ENCODE measurements at regions not wholly inside any gene's neighbourhood (a gene's known extent, or its start where the extent isn't known, plus 50 kb on each side); places are given as distances from the start of the nearest gene placed in this dataset.
"Not testable (repeated sequence)": the region's sequence is repeated elsewhere in the genome, so short reads cannot be mapped to it uniquely, and the experiment has no call there.

DNA sequence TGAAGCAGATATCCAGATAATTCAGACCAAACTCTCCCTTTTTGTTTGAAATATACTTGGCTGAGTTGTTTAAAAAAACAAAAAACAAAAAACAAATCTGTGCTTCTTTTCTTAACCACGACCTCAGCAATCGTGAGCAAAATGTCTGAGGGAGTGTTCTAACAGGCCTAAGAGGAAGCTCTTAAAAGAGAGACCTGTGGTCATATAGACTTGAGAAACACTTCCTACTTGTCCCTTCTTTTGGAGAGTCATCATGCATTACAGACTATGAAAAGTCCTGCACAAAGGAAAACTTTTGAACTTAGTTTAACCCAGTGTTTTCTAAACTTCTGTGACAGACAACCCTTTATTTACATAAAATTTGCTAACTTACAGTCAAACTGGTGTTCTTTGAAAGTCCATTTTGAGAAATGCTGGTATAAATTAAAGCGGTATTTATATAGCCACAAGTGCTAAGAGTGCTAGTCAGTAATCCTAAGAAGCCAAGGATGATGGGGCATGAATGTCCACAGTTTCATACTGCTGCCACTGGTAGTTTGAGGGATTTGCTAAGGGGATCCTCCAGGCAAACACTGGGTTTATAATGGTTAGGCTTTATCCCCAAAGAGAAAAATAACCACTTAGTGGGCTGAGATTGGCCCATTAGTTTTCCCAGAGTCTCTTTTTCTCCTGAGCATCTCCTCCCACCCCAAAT, 199.8 kb downstream of the LRRC70 start:
- in situ Hi-C loops (cut with MboI; ENCODE audit: low pct_ligation_motif_present in 1 of 4, low pct_unique_long_range_greater_than_20kb in 1 of 4, low sequenced_read_pairs in 3 of 4) (loop anchor here in 2 of 4 donors (10.0 to 25.0 kb wide), 2 partner anchors 316 to 324 kb away; no protein-coding TSS in a partner anchor), intact Hi-C loops (cut with DNase I; ENCODE audit: low total_unique reads) (no loop called here)
- no peak for DNase-seq
- TF ChIP-seq, protein P1, sequence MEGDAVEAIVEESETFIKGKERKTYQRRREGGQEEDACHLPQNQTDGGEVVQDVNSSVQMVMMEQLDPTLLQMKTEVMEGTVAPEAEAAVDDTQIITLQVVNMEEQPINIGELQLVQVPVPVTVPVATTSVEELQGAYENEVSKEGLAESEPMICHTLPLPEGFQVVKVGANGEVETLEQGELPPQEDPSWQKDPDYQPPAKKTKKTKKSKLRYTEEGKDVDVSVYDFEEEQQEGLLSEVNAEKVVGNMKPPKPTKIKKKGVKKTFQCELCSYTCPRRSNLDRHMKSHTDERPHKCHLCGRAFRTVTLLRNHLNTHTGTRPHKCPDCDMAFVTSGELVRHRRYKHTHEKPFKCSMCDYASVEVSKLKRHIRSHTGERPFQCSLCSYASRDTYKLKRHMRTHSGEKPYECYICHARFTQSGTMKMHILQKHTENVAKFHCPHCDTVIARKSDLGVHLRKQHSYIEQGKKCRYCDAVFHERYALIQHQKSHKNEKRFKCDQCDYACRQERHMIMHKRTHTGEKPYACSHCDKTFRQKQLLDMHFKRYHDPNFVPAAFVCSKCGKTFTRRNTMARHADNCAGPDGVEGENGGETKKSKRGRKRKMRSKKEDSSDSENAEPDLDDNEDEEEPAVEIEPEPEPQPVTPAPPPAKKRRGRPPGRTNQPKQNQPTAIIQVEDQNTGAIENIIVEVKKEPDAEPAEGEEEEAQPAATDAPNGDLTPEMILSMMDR (IDR thresholded peaks at IDR 0.05): no peak
- TF ChIP-seq POLR2A (IDR thresholded peaks at IDR 0.05) (no peak), EP300 (IDR thresholded peaks at IDR 0.05; ENCODE audit: low read depth) (no peak)
- Histone ChIP-seq H3K36me3 (no peaks in the 10 kb centered on the region), H3K4me3 (no peak overlapping the region), H3K27ac (no peak overlapping the region), H3K27me3 (no peaks in the 10 kb centered on the region), H3K4me1 (no peaks in the 10 kb centered on the region), H3K9me3 (no peaks in the 10 kb centered on the region)
- 46 to 68% methylated on average over 3 of the region's 3 CpGs for WGBS, 2 donors (ENCODE audit: low coverage in 1 of 2)

DNA sequence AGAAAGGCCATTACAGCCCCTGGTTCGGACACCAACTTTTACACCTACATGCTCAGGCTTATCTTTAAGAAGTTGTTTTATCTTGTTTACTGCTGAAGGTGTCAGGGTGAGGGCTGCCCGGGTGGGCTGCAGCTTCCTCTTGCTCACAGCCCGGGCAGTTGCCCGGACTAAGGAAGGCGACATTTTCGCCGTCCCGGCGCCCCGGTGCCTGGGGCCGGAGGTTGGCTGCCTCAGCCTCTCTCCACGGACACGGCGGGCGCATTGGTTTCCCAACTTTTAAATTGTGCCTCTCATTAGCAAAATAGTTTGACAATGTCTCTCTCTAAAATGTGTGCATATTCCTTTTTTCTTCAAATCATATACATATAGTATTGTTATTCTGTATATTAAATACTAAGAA, 198.5 kb downstream of the LRRC70 start:
- H3K36me3 ChIP-seq; H3K27me3 ChIP-seq; H3K4me1 ChIP-seq; DNase-seq; H3K9me3 ChIP-seq; intact Hi-C loops (cut with DNase I; ENCODE audit: low total_unique reads); H3K27ac ChIP-seq; H3K4me3 ChIP-seq: not testable (repeated sequence)
- in situ Hi-C loops (cut with MboI; ENCODE audit: low pct_ligation_motif_present in 1 of 4, low pct_unique_long_range_greater_than_20kb in 1 of 4, low sequenced_read_pairs in 3 of 4): loop anchor here in 2 of 4 donors (10.0 to 25.0 kb wide), 2 partner anchors 315 to 322 kb away; no protein-coding TSS in a partner anchor
- WGBS, 2 donors (ENCODE audit: low coverage in 1 of 2): 88% methylated on average over 15 of the region's 15 CpGs; no CpG with 5 or more reads in 1 of the 2 donors

DNA sequence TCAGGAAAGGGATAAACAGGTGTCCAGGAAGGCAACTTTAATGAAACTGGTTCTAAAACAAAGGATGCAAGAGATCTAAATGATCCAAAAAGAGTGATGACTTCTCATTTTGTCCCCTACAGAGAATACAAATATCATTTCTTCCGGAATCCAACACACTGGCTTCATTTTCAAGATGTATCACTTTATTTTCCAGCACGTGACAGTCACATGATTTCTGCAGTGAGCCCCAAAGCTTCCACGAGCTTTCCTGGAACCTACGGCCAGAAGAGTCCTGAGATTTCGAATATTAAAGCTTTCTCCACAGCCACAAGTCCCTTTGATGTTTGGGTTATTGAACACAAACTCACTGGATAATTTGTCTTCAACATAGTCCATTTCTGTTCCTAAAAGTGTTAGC, 198.0 kb downstream of the LRRC70 start:
- H3K4me3 ChIP-seq; H3K27ac ChIP-seq; intact Hi-C loops (cut with DNase I; ENCODE audit: low total_unique reads); H3K9me3 ChIP-seq; H3K4me1 ChIP-seq; H3K27me3 ChIP-seq; H3K36me3 ChIP-seq; DNase-seq: not testable (repeated sequence)
- 86 to 100% methylated on average over 1 to 5 of the region's 5 CpGs for WGBS, 2 donors (ENCODE audit: low coverage in 1 of 2)
- in situ Hi-C loops (cut with MboI; ENCODE audit: low pct_ligation_motif_present in 1 of 4, low pct_unique_long_range_greater_than_20kb in 1 of 4, low sequenced_read_pairs in 3 of 4): loop anchor here in 2 of 4 donors (10.0 to 25.0 kb wide), 2 partner anchors 314 to 322 kb away; no protein-coding TSS in a partner anchor

DNA sequence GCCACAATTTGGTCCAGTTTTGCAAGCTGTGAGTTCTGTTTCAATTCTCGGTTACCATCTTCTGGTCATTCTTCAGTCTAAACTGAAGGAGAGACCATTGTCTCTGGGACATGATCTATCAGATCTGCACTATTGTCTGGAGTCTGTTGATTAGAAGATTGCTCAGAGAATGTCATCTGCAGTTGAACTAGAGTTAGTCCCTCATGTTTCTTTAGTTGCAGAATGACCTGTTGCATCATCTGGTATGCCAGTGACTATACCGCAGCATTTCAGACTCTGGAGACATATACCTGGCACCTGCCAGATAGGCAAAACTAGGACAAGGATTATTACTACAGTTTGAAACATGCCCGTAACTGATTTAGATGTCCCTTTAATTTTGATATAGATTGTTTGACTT, 194.8 kb downstream of the LRRC70 start:
- in situ Hi-C loops (cut with MboI; ENCODE audit: low pct_ligation_motif_present in 1 of 4, low pct_unique_long_range_greater_than_20kb in 1 of 4, low sequenced_read_pairs in 3 of 4): loop anchor here in 1 of 4 donors (10.0 kb wide), 1 partner anchor 319 kb away; no protein-coding TSS in a partner anchor
- DNase-seq: no peak
- WGBS, 2 donors (ENCODE audit: low coverage in 1 of 2): 83 to 96% methylated on average over 1 to 3 of the region's 3 CpGs
- no peaks in the 10 kb centered on the region for H3K9me3 ChIP-seq
- H3K27me3 ChIP-seq: no peaks in the 10 kb centered on the region
- no peak for TF ChIP-seq EP300 (IDR thresholded peaks at IDR 0.05; ENCODE audit: low read depth)
- TF ChIP-seq POLR2A (IDR thresholded peaks at IDR 0.05): no peak
- no peak for TF ChIP-seq POLR2AphosphoS5 (IDR thresholded peaks at IDR 0.05)
- TF ChIP-seq, protein P1 (IDR thresholded peaks at IDR 0.05): no peak
- intact Hi-C loops (cut with DNase I; ENCODE audit: low total_unique reads): no loop called here
- no peak overlapping the region for H3K27ac ChIP-seq
- no peaks in the 10 kb centered on the region for H3K4me1 ChIP-seq
- no peak overlapping the region for H3K4me3 ChIP-seq
- no peaks in the 10 kb centered on the region for H3K36me3 ChIP-seq

DNA sequence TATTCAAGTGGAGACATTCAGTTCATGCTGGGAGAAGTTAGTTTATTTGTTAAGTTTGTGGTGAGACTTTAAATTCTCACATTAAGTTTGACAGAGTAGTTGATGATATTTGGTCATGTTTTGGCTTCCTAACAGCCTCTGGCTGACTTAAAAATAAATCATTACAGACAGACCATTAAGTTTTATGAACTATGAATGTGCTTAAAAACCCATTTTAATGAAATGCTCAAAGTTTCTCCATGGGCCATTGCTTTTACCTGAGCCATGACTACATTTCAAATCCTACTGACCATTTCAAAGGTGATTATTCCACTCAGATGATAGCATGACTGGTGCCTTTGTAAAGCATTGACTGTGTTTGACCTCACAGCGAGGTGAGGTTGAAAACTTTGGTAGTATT, 192.7 kb downstream of the LRRC70 start:
- no peaks in the 10 kb centered on the region for H3K36me3 ChIP-seq
- H3K9me3 ChIP-seq: no peaks in the 10 kb centered on the region
- WGBS, 2 donors (ENCODE audit: low coverage in 1 of 2): 72% methylated on average over 1 of the region's 1 CpG; no CpG with 5 or more reads in 1 of the 2 donors
- intact Hi-C loops (cut with DNase I; ENCODE audit: low total_unique reads): no loop called here
- DNase-seq: no peak
- no peak overlapping the region for H3K27ac ChIP-seq
- TF ChIP-seq POLR2AphosphoS5 (IDR thresholded peaks at IDR 0.05) (no peak), EP300 (IDR thresholded peaks at IDR 0.05; ENCODE audit: low read depth) (no peak), POLR2A (IDR thresholded peaks at IDR 0.05) (no peak)
- TF ChIP-seq, protein P1 (IDR thresholded peaks at IDR 0.05): no peak
- in situ Hi-C loops (cut with MboI; ENCODE audit: low pct_ligation_motif_present in 1 of 4, low pct_unique_long_range_greater_than_20kb in 1 of 4, low sequenced_read_pairs in 3 of 4): loop anchor here in 1 of 4 donors (10.0 kb wide), 1 partner anchor 317 kb away; no protein-coding TSS in a partner anchor
- no peaks in the 10 kb centered on the region for H3K4me1 ChIP-seq
- H3K4me3 ChIP-seq: no peak overlapping the region
- H3K27me3 ChIP-seq: no peaks in the 10 kb centered on the region

Measured in transverse colon (tissue), 4 donors.